IMR-90 (cell line): ENCODE measurements at regions not wholly inside any gene's neighbourhood (a gene's known extent, or its start where the extent isn't known, plus 50 kb on each side); places are given as distances from the start of the nearest gene placed in this dataset.

ENCODE experiments used
- ATAC-seq: fragments of 200-7000 bp; cut with Tn5 transposase; 2 replicates; pipeline ENCODE4 v1.9.1; 2020; ENCODE audit warnings: low read depth, mild to moderate bottlenecking, moderate library complexity
- BruUV-seq: library from RNA; stranded (reverse); fragments of 400-500 nt; replicated peaks from 2 replicates; lab custom pipeline; 2021; lab: Mats Ljungman, UMichigan
- CTCF ChIA-PET: fragments of 300-600 bp; formaldehyde crosslinking; extraction: SDS; loops from one replicate; lab custom pipeline; 2021; ENCODE audit warnings: antibody characterized with exemption; lab: Yijun Ruan, JAX
- POLR2A ChIA-PET: fragments of 300-600 bp; sonication (Branson Sonifier 250); formaldehyde crosslinking; loops from one replicate; lab custom pipeline; 2022; ENCODE audit warnings: antibody characterized with exemption; ENCODE audit not compliant: unreplicated experiment; lab: Charles Lee
- DNase-seq: peaks from one replicate; pipeline ENCODE4 v3.0.0; 2013
- H2AFZ ChIP-seq: replicated peaks from 2 replicates; pipeline ENCODE3; 2013; ENCODE audit warnings: low read length, mild to moderate bottlenecking; ENCODE audit not compliant: poor library complexity
- H2AK5ac ChIP-seq: 2 replicates; pipeline ENCODE4 v1.6.1; 2013; ENCODE audit warnings: low read depth, low read length, inconsistent platforms
- H2AK9ac ChIP-seq: replicated peaks from 2 replicates; pipeline ENCODE3; 2013; ENCODE audit warnings: mild to moderate bottlenecking, low read depth, low read length, moderate library complexity; ENCODE audit not compliant: poor library complexity
- H2BK120ac ChIP-seq: 2 replicates; pipeline ENCODE4 v1.6.1; 2013; ENCODE audit warnings: low read depth, low read length, inconsistent platforms
- H2BK15ac ChIP-seq: 3 replicates; pipeline ENCODE4 v1.6.1; 2013; ENCODE audit warnings: low read depth, low read length, inconsistent platforms
- H2BK20ac ChIP-seq: 2 replicates; pipeline ENCODE4 v1.6.1; 2013; ENCODE audit warnings: low read depth, mild to moderate bottlenecking, inconsistent platforms, low read length, moderate library complexity
- H2BK5ac ChIP-seq: 2 replicates; pipeline ENCODE4 v1.6.1; 2013; ENCODE audit warnings: mild to moderate bottlenecking, low read depth, low read length, inconsistent platforms; ENCODE audit not compliant: poor library complexity, severe bottlenecking
- H3K14ac ChIP-seq: replicated peaks from 2 replicates; pipeline ENCODE4 v1.6.1; 2013; ENCODE audit warnings: low read depth, low read length, inconsistent platforms
- H3K18ac ChIP-seq: 2 replicates; pipeline ENCODE4 v1.6.1; 2013; ENCODE audit warnings: low read depth, low read length, control low read depth
- H3K23ac ChIP-seq: 2 replicates; pipeline ENCODE4 v1.6.1; 2013; ENCODE audit warnings: low read depth, low read length, inconsistent platforms
- H3K27ac ChIP-seq: 2 replicates; pipeline ENCODE4 v1.5.1; 2013; ENCODE audit warnings: mild to moderate bottlenecking, control low read depth, low read length; ENCODE audit not compliant: insufficient read depth
- H3K27me3 ChIP-seq: 2 replicates; pipeline ENCODE4 v1.6.1; 2013; ENCODE audit warnings: low read length; ENCODE audit not compliant: control insufficient read depth, insufficient read depth
- H3K36me3 ChIP-seq: 2 replicates; pipeline ENCODE4 v1.6.1; 2013; ENCODE audit warnings: low read length, mixed read lengths; ENCODE audit not compliant: control insufficient read depth, insufficient read depth
- H3K4ac ChIP-seq: 2 replicates; pipeline ENCODE4 v1.6.1; 2013; ENCODE audit warnings: low read depth, low read length, inconsistent platforms
- H3K4me1 ChIP-seq: 2 replicates; pipeline ENCODE4 v1.6.1; 2013; ENCODE audit warnings: low read length, mixed read lengths; ENCODE audit not compliant: control insufficient read depth, insufficient read depth
- H3K4me2 ChIP-seq: 2 replicates; pipeline ENCODE4 v1.6.1; 2013; ENCODE audit warnings: low read depth, mild to moderate bottlenecking, control low read depth, low read length, moderate library complexity
- H3K4me3 ChIP-seq: 2 replicates; pipeline ENCODE4 v1.5.1; 2013; ENCODE audit warnings: low read depth, mild to moderate bottlenecking, control low read depth, low read length, moderate library complexity; ENCODE audit not compliant: insufficient read depth
- H3K56ac ChIP-seq: 2 replicates; pipeline ENCODE4 v1.6.1; 2013; ENCODE audit warnings: low read length, inconsistent platforms; ENCODE audit not compliant: insufficient read depth; ENCODE audit errors: extremely low read depth
- H3K79me1 ChIP-seq, 2 experiments: 2 replicates each; pipeline ENCODE4 v1.6.1; 2013; ENCODE audit warnings: low read length in 2 of 2, inconsistent platforms in 1 of 2, low read depth in 1 of 2
- H3K9ac ChIP-seq: 2 replicates; pipeline ENCODE4 v1.6.1; 2013; ENCODE audit warnings: low read depth, low read length, control low read depth
- H3K9me1 ChIP-seq: 2 replicates; pipeline ENCODE4 v1.6.1; 2013; ENCODE audit warnings: low read length, inconsistent platforms; ENCODE audit not compliant: insufficient read depth
- H3K9me3 ChIP-seq: 2 replicates; pipeline ENCODE4 v1.6.1; 2013; ENCODE audit warnings: low read length; ENCODE audit not compliant: control insufficient read depth, insufficient read depth
- H4K20me1 ChIP-seq: 2 replicates; pipeline ENCODE4 v1.6.1; 2013; ENCODE audit warnings: low read length, inconsistent platforms; ENCODE audit not compliant: insufficient read depth
- H4K5ac ChIP-seq: 2 replicates; pipeline ENCODE4 v1.6.1; 2013; ENCODE audit warnings: mild to moderate bottlenecking, low read depth, low read length, control low read depth
- H4K8ac ChIP-seq, 2 experiments: 2 replicates each; pipeline ENCODE4 v1.6.1; 2013; ENCODE audit warnings: low read depth in 2 of 2, low read length in 2 of 2, control low read depth in 1 of 2, inconsistent platforms in 1 of 2
- H4K91ac ChIP-seq: 2 replicates; pipeline ENCODE4 v1.6.1; 2013; ENCODE audit warnings: low read depth, low read length, inconsistent platforms; ENCODE audit not compliant: insufficient read depth
- CEBPB ChIP-seq: IDR thresholded peaks from 2 replicates; pipeline ENCODE4 v1.6.1; 2012; ENCODE audit warnings: low read depth, low read length, improper control_type of control experiment
- CHD1 ChIP-seq: IDR thresholded peaks from 2 replicates; pipeline ENCODE4 v1.6.1; 2012; ENCODE audit warnings: low read depth, low read length, improper control_type of control experiment
- CTCF ChIP-seq: conservative IDR thresholded peaks from 2 replicates; pipeline ENCODE4 v1.5.1; 2012; ENCODE audit warnings: mild to moderate bottlenecking, low read depth, low read length, improper control_type of control experiment
- FOS ChIP-seq: fragments of 150-350 bp; IDR thresholded peaks from 2 replicates; pipeline ENCODE4 v1.6.1; 2016; ENCODE audit warnings: low read depth, low read length
- MAFK ChIP-seq: IDR thresholded peaks from 2 replicates; pipeline ENCODE4 v1.6.1; 2012; ENCODE audit warnings: low read depth, low read length, improper control_type of control experiment
- MXI1 ChIP-seq: IDR thresholded peaks from 2 replicates; pipeline ENCODE4 v1.6.1; 2012; ENCODE audit warnings: low read depth, mild to moderate bottlenecking, low read length, moderate library complexity, borderline replicate concordance
- NFE2L2 ChIP-seq: fragments of 150-350 bp; IDR thresholded peaks from 2 replicates; pipeline ENCODE4 v1.6.1; 2016; ENCODE audit warnings: low read depth, mild to moderate bottlenecking, low read length
- POLR2A ChIP-seq: IDR thresholded peaks from 2 replicates; pipeline ENCODE4 v1.6.1; 2012; ENCODE audit warnings: mild to moderate bottlenecking, low read depth, low read length
- RCOR1 ChIP-seq: IDR thresholded peaks from 2 replicates; pipeline ENCODE4 v1.6.1; 2012; ENCODE audit warnings: mild to moderate bottlenecking, low read length, improper control_type of control experiment; ENCODE audit not compliant: insufficient replicate concordance
- RFX5 ChIP-seq: IDR thresholded peaks from 2 replicates; pipeline ENCODE4 v1.8.0; 2012; ENCODE audit warnings: low read depth, mild to moderate bottlenecking, low read length, moderate library complexity
- SMC3 ChIP-seq: fragments of 150-350 bp; IDR thresholded peaks from 2 replicates; pipeline ENCODE4 v1.6.1; 2016; ENCODE audit warnings: low read depth, mild to moderate bottlenecking, antibody characterized with exemption, low read length, moderate library complexity
- WGBS, 2 experiments: methylation state at CpG; one replicate each; pipeline versions ENCODE4 v1.1.5 to v1.1.7; 2013; ENCODE audit warnings: missing lambda C conversion rate in 2 of 2; ENCODE audit not compliant: insufficient read length in 1 of 2; ENCODE audit errors: extremely low coverage in 2 of 2; 5-methylcytosine and 5-hydroxymethylcytosine counted together
- dilution Hi-C: fragments of 300-500 bp; cut with HindIII; formaldehyde crosslinking; loops from one replicate; pipeline ENCODE4 v1.14.3; 2018; ENCODE audit warnings: low sequenced_read_pairs; ENCODE audit not compliant: unreplicated experiment
- in situ Hi-C: fragments of 300-500 bp; cut with MboI; formaldehyde crosslinking; loops from 3 replicates; pipeline ENCODE4 v1.14.3; 2019; ENCODE audit warnings: low sequenced_read_pairs, inconsistent platforms, mixed read lengths
- intact Hi-C: fragments of 100-400 bp; cut with micrococcal nuclease; formaldehyde crosslinking; loops from 2 replicates; pipeline ENCODE4 v1.10.0; 2022
- TF ChIP-seq, protein P1 (sequence below): fragments of 150-350 bp; IDR thresholded peaks from 2 replicates; pipeline ENCODE4 v1.6.1; 2017; ENCODE audit warnings: mild to moderate bottlenecking, antibody characterized with exemption, low read length, low read depth
- TF ChIP-seq, protein P2 (sequence below): fragments of 150-350 bp; IDR thresholded peaks from 2 replicates; pipeline ENCODE4 v1.6.1; 2016; ENCODE audit warnings: low read depth, mild to moderate bottlenecking, low read length, moderate library complexity, borderline replicate concordance

DNA sequence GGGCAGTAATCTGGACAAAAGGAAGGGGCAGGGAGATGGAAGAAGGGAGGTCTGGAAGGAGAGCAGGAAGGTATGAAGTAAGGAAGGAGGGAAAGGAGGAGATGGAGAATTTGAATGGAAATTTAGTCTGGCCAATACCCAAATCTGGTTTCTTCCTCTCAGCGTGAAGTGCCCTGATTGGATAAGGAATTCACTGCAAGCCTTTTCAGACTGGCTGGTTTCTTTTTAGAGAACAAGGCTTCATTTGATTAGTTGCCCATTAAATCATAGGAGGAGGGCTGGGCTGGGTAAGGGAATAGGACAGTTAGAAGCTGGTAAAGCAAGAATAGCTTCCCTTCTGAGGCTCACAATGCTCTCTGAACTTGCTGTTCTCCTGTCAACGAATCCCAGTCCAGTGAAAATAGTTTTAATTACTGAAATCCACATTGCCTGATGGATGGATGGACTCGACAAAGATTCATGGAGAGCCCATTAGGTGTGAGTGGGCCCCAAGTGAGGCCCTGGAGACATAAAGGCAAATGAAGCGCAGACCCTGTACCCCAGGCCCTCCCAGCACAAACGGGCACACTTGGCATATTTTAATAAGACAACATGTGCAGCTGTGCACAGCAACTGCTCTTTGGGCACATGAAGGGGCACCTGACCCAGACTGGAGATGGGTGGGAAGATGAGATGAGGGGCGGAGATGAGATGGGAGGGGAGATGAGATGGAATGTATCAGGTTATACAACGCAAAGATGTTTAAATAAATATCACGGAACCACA lies 347.1 kb upstream of the GATB start:
- TF ChIP-seq POLR2A: no peak
- TF ChIP-seq CEBPB: no peak
- no peak for TF ChIP-seq MXI1
- TF ChIP-seq CHD1: no peak
- no peak for TF ChIP-seq FOS
- no peak for TF ChIP-seq RFX5
- TF ChIP-seq, protein P1, sequence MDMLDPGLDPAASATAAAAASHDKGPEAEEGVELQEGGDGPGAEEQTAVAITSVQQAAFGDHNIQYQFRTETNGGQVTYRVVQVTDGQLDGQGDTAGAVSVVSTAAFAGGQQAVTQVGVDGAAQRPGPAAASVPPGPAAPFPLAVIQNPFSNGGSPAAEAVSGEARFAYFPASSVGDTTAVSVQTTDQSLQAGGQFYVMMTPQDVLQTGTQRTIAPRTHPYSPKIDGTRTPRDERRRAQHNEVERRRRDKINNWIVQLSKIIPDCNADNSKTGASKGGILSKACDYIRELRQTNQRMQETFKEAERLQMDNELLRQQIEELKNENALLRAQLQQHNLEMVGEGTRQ: no peak
- no peak for TF ChIP-seq RCOR1
- no peak for TF ChIP-seq CTCF
- TF ChIP-seq SMC3: no peak
- TF ChIP-seq MAFK: no peak
- TF ChIP-seq NFE2L2: no peak
- TF ChIP-seq, protein P2, sequence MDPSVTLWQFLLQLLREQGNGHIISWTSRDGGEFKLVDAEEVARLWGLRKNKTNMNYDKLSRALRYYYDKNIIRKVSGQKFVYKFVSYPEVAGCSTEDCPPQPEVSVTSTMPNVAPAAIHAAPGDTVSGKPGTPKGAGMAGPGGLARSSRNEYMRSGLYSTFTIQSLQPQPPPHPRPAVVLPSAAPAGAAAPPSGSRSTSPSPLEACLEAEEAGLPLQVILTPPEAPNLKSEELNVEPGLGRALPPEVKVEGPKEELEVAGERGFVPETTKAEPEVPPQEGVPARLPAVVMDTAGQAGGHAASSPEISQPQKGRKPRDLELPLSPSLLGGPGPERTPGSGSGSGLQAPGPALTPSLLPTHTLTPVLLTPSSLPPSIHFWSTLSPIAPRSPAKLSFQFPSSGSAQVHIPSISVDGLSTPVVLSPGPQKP: no peak
- Histone ChIP-seq H3K36me3 (no peaks in the 10 kb centered on the region), H2AK5ac (no peak overlapping the region), H3K9ac (no peak overlapping the region), H4K91ac (no peak overlapping the region), H4K5ac (no peak overlapping the region), H3K27me3 (no peaks in the 10 kb centered on the region), H4K20me1 (no peaks in the 10 kb centered on the region), H4K8ac (no peak overlapping the region), H2BK120ac (no peak overlapping the region), H3K4me3 (no peak overlapping the region), H3K9me3 (no peaks in the 10 kb centered on the region), H3K27ac (no peak overlapping the region), H2AFZ (no peak overlapping the region), H3K9me1 (peaks cover 5% of the 10 kb centered on the region; the same call in 1 of the 2 replicates), H3K4ac (no peak overlapping the region), H3K4me2 (no peak overlapping the region), H2BK5ac (no peak overlapping the region), H3K18ac (no peak overlapping the region), H3K14ac (no peak overlapping the region), H2BK20ac (no peak overlapping the region), H3K23ac (no peak overlapping the region), H2AK9ac (no peak overlapping the region), H3K4me1 (peaks cover 4% of the 10 kb centered on the region; the same call in 1 of the 2 replicates), H3K56ac (no peak overlapping the region), H3K79me1 (no peaks in the 10 kb centered on the region), H2BK15ac (no peak overlapping the region)
- BruUV-seq: no TSS peak
- intact Hi-C loops: loop anchor here (10.0 kb wide), 2 partner anchors 247 to 277 kb away; no protein-coding TSS in a partner anchor
- no peak for DNase-seq
- POLR2A ChIA-PET: no interaction called here
- dilution Hi-C loops: no loop called here
- CTCF ChIA-PET: no interaction called here
- no peak for ATAC-seq
- in situ Hi-C loops: no loop called here
- 75% methylated on average over 1 of the region's 8 CpGs; no CpG with 5 or more reads in 1 of the 2 experiments for WGBS, 2 experiments
